Left cardiac atrium (tissue), 4 donors: ENCODE measurements at regions not wholly inside any gene's neighbourhood (a gene's known extent, or its start where the extent isn't known, plus 50 kb on each side); places are given as distances from the start of the nearest gene placed in this dataset.
"Not testable (repeated sequence)": the region's sequence is repeated elsewhere in the genome, so short reads cannot be mapped to it uniquely, and the experiment has no call there.

ENCODE experiments used
- ATAC-seq, 2 donors: fragments of 200-7000 bp; cut with Tn5 transposase; one replicate each; pipeline ENCODE4 v1.9.1; 2020; ENCODE audit warnings: mild to moderate bottlenecking in 2 of 2, moderate library complexity in 2 of 2
- DNase-seq: peaks from one replicate; pipeline ENCODE4 v3.0.0-alpha.2; 2020
- intact Hi-C, 2 donors: fragments of 100-400 bp; cut with DNase I; formaldehyde crosslinking; loops; one replicate each; pipeline versions ENCODE4 v1.14.1 to v1.15.1; 2022 to 2023
- donor health status: DM: no; HTN: yes; CAD: no.
- donor health status: DM: no; HTN: yes; CAD: no; lungs with severe emphysema.
- donor health status: DM: yes; HTN: yes; CAD: no.
- donor health status: Dilated cardiomyopathy.

GRCh38 chr7:93830141-93830925, 60.2 kb downstream of the TFPI2 start:
- intact Hi-C loops: no loop called here
- no peak for DNase-seq
- ATAC-seq: peak in 1 of 2 donors; percentile 12

- DNase-seq (no peak), ATAC-seq (no peak)
- intact Hi-C loops: no loop called here
Observed at GRCh38 chr7:93828260-93828659, 62.3 kb downstream of the TFPI2 start.

DNA sequence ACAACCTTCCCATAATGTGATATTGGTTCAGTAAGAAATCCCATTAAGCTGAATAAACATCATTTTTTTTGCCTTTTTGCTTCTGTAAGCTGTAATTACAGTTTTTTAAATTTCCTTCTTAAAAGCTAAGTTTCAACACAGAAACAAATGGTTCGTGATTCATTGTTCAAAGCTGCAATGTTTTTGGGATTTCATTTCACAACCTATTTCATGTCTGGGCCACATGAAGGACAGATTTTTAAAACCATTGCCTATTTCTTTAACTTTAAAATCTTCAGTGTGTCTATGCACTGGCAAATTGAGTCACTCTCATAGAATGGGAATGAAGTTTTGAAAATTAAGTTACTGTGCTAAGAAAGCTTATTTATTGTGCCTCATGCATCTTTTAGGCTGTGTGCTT, 66.9 kb downstream of the TFPI2 start:
- intact Hi-C loops: no loop called here
- DNase-seq (no peak), ATAC-seq (no peak)

- no peak for ATAC-seq
- no peak for DNase-seq
- intact Hi-C loops: no loop called here
Observed at GRCh38 chr7:93821463-93821862, 69.1 kb downstream of the TFPI2 start.

DNA sequence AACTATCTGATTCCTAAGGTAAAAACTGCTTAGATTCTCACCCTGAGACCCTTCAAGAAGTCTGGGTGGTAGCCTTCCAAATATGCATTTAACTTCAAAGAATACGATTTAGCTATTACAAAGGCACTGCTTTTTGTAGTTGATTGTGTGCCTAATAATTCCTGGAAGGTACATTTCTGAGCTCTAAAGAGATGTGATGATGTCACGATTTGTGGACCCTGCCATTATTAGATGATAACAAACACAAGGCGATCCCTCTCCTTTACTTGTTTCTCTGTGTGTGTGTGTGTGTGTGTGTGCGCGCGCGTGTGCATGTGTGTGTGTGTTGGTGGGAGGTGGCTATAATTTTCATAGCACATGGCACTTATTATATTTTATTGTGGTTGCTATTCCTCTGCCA, 70.9 kb downstream of the TFPI2 start:
- DNase-seq (no peak), ATAC-seq (no peak)
- intact Hi-C loops: no loop called here

- DNase-seq (no peak), ATAC-seq (peak in 1 of 2 donors; percentile 38)
- intact Hi-C loops: no loop called here
Observed at GRCh38 chr7:93817526-93817925, 73.0 kb downstream of the TFPI2 start.

- intact Hi-C loops: no loop called here
- ATAC-seq (no peak), DNase-seq (no peak)
Observed at GRCh38 chr7:93817004-93817403, 73.5 kb downstream of the TFPI2 start.

GRCh38 chr7:93813514-93813913, 77.0 kb downstream of the TFPI2 start:
- DNase-seq: no peak
- intact Hi-C loops: no loop called here
- no peak for ATAC-seq

- ATAC-seq (no peak), DNase-seq (no peak)
- intact Hi-C loops: no loop called here
Observed at GRCh38 chr7:93812061-93812460, 78.5 kb downstream of the TFPI2 start.

DNA sequence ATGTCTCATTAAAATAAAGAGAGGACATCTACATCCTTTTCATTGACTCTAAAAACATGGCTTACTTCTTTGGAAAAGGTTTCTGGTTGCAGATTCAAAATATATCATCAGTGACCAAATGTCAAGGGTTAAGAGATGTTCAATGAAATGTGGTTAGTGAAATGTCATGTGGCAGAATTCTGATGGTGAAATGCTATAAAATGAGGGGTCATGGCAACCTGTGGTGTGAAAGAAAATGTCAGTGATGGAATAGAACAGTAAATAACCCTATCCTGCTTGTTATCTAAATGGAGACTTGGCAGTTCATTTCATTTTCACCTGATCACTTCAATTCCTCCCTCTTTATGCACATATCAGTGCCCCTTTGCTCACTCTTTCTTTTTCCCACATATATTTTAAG, 79.4 kb downstream of the TFPI2 start:
- DNase-seq (no peak), ATAC-seq (no peak)
- intact Hi-C loops: no loop called here

- no peak for ATAC-seq
- intact Hi-C loops: no loop called here
Observed at GRCh38 chr7:93810561-93810960, 80.0 kb downstream of the TFPI2 start.

GRCh38 chr7:93804726-93805125, 85.8 kb downstream of the TFPI2 start:
- DNase-seq (no peak), ATAC-seq (no peak)
- intact Hi-C loops: no loop called here

More at GRCh38 chr7:93810561-93810960, 80.0 kb downstream of the TFPI2 start:
- no peak for DNase-seq

GRCh38 chr7:93799750-93800357, 90.7 kb downstream of the TFPI2 start:
- no peak for ATAC-seq
- DNase-seq: no peak
- intact Hi-C loops: no loop called here

DNA sequence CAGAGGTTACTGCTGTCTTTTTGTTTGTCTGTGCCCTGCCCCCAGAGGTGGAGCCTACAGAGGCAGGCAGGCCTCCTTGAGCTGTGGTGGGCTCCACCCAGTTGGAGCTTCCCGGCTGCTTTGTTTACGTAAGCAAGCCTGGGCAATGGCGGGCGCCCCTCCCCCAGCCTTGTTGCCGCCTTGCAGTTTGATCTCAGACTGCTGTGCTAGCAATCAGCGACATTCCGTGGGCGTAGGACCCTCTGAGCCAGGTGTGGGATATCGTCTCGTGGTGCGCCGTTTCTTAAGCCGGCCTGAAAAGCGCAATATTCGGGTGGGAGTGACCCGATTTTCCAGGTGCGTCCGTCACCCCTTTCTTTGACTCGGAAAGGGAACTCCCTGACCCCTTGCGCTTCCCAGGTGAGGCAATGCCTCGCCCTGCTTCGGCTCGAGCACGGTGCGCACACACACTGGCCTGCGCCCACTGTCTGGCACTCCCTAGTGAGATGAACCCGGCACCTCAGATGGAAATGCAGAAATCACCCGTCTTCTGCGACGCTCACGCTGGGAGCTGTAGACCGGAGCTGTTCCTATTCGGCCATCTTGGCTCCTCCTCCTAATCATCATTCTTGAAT, 97.4 kb downstream of the TFPI2 start:
- ATAC-seq, DNase-seq, intact Hi-C loops: not testable (repeated sequence)

- ATAC-seq (peak in 1 of 2 donors; percentile 65), DNase-seq (no peak)
- intact Hi-C loops: no loop called here
Observed at GRCh38 chr7:93779115-93779514, 111.4 kb downstream of the TFPI2 start.

- DNase-seq (no peak), ATAC-seq (no peak)
- intact Hi-C loops: no loop called here
Observed at GRCh38 chr7:93778384-93778783, 112.2 kb downstream of the TFPI2 start.

- no peak for DNase-seq
- intact Hi-C loops: no loop called here
- ATAC-seq: no peak
Observed at GRCh38 chr7:93773446-93773845, 117.1 kb downstream of the TFPI2 start.

- intact Hi-C loops: no loop called here
- no peak for ATAC-seq
- no peak for DNase-seq
Observed at GRCh38 chr7:93765475-93765874, 125.1 kb downstream of the TFPI2 start.

GRCh38 chr7:93758631-93759030, 131.9 kb downstream of the TFPI2 start:
- DNase-seq (no peak), ATAC-seq (no peak)
- intact Hi-C loops: no loop called here

GRCh38 chr7:93757426-93757825, 133.1 kb downstream of the TFPI2 start:
- no peak for ATAC-seq
- no peak for DNase-seq
- intact Hi-C loops: no loop called here

GRCh38 chr7:93756890-93757289, 133.7 kb downstream of the TFPI2 start:
- DNase-seq (no peak), ATAC-seq (no peak)
- intact Hi-C loops: no loop called here
